Heart left ventricle (tissue), 16 donors: ENCODE measurements at regions not wholly inside any gene's neighbourhood (a gene's known extent, or its start where the extent isn't known, plus 50 kb on each side); places are given as distances from the start of the nearest gene placed in this dataset.

Experiments
- ATAC-seq, 4 donors: fragments of 200-7000 bp; cut with Tn5 transposase; one replicate each; pipeline ENCODE4 v1.9.1; 2020 to 2022; ENCODE audit warnings: moderate library complexity in 4 of 4, mild to moderate bottlenecking in 3 of 4, moderate number of reproducible peaks in 1 of 4
- DNase-seq, 5 donors: peaks; one replicate each; pipeline ENCODE4 v3.0.0-alpha.2; 2020
- H3K27ac ChIP-seq, 12 donors: fragments of 200-600 bp; sonication (generic) in 4 of 12; one replicate each; pipeline versions ENCODE4 v1.5.0 to v1.8.0; 2016 to 2022; ENCODE audit warnings: mild to moderate bottlenecking in 2 of 12
- H3K27me3 ChIP-seq, 9 donors: fragments of 200-600 bp; sonication (generic) in 2 of 9; one replicate each; pipeline versions ENCODE4 v1.5.1 to v1.8.0; 2016 to 2022; ENCODE audit warnings: mild to moderate bottlenecking in 3 of 9
- H3K36me3 ChIP-seq, 9 donors: fragments of 200-600 bp; sonication (generic) in 2 of 9; one replicate each; pipeline versions ENCODE4 v1.5.0 to v1.8.0; 2018 to 2022; ENCODE audit warnings: mild to moderate bottlenecking in 2 of 9
- H3K4me1 ChIP-seq, 12 donors: fragments of 200-600 bp; sonication (generic) in 4 of 12; one replicate each; pipeline versions ENCODE4 v1.5.0 to v1.8.0; 2016 to 2022; ENCODE audit warnings: mild to moderate bottlenecking in 3 of 12
- H3K4me3 ChIP-seq, 12 donors: fragments of 200-600 bp; sonication (generic) in 4 of 12; one replicate each; pipeline versions ENCODE4 v1.5.0 to v1.8.0; 2017 to 2022; ENCODE audit warnings: mild to moderate bottlenecking in 9 of 12, moderate library complexity in 4 of 12
- H3K9me3 ChIP-seq, 12 donors: fragments of 200-600 bp; sonication (generic) in 4 of 12; one replicate each; pipeline versions ENCODE4 v1.5.0 to v1.8.0; 2016 to 2022; ENCODE audit warnings: mild to moderate bottlenecking in 1 of 12
- CTCF ChIP-seq, 12 donors: fragments of 200-600 bp; sonication (generic) in 4 of 12; IDR thresholded peaks; one replicate each; pipeline versions ENCODE4 v1.5.0 to v1.8.0; 2018 to 2022; ENCODE audit warnings: antibody characterized with exemption in 12 of 12, mild to moderate bottlenecking in 5 of 12
- POLR2A ChIP-seq, 2 donors: fragments of 450-650 bp; IDR thresholded peaks; one replicate each; pipeline ENCODE4 v1.6.1; 2017; ENCODE audit warnings: antibody characterized with exemption in 2 of 2, mild to moderate bottlenecking in 2 of 2, moderate library complexity in 2 of 2
- WGBS, 4 donors: extraction: QIAGEN DNeasy Blood & Tissue Kit in 2 of 4; methylation state at CpG; one replicate each; pipeline versions ENCODE4 v1.1.5 to v1.1.7; 2013 to 2018; 5-methylcytosine and 5-hydroxymethylcytosine counted together
- intact Hi-C, 10 donors: fragments of 100-400 bp; cut with DNase I; formaldehyde crosslinking; loops; one replicate each; pipeline versions ENCODE4 v1.11.1 to v1.14.2; 2022
- donor health status: ischemic (EF 13 %, LVEDD 7.1; RV severe dilation, severe dysfunction).
- donor health status: healthy with polysubstance abuse.
- donor health status: DM: no; HTN: yes; CAD: no.
- donor health status: DM: no; HTN: no; CAD: no.
- donor health status: ischemic (EF 25% LVEDD 6.9; RV normal size, moderate dysfunction).
- donor health status: ischemic (EF 25% LVEDD 5.7; RV mildly dilated, moderate dysfunction).
- donor health status: healthy.
- donor health status: DM: yes; HTN: yes; CAD: no.
- donor health status: ischemic (EF 35%, LVEDD 5.7; RV mildly dilated, moderate dysfunction).
- donor health status: nonischemic (EF 11% LVEDD 7.7; RV severe dilation, severe dysfunction).
- donor health status: DM: yes; HTN: yes; CAD: no.
- donor health status: PGD.
- donor health status: ischemic (EF 29% LVEDD 5.4; RV normal size, mild dysfunction).
- donor health status: nonischemic (EF 23%, LVEDD 6.1; RV moderate dilation, normal function).

GRCh38 chr7:9939176-9939575 lies 1034.5 kb upstream of the PHF14 start:
- no peak for ATAC-seq
- H3K27me3 ChIP-seq = no peaks in the 10 kb centered on the region
- no peak for DNase-seq
- H3K4me3 ChIP-seq = no peak overlapping the region
- intact Hi-C loops = no loop called here
- no peaks in the 10 kb centered on the region for H3K36me3 ChIP-seq
- TF ChIP-seq POLR2A (IDR thresholded peaks at IDR 0.05) (no peak), CTCF (IDR thresholded peaks at IDR 0.05) (no peak)
- no peaks in the 10 kb centered on the region for H3K4me1 ChIP-seq
- H3K9me3 ChIP-seq = no peaks in the 10 kb centered on the region
- H3K27ac ChIP-seq = no peak overlapping the region

GRCh38 chr7:9945131-9945530 lies 1028.5 kb upstream of the PHF14 start:
- Histone ChIP-seq H3K9me3 (no peaks in the 10 kb centered on the region), H3K27ac (no peak overlapping the region), H3K36me3 (no peaks in the 10 kb centered on the region), H3K27me3 (no peaks in the 10 kb centered on the region), H3K4me1 (no peaks in the 10 kb centered on the region), H3K4me3 (no peak overlapping the region)
- no peak for TF ChIP-seq POLR2A (IDR thresholded peaks at IDR 0.05)
- TF ChIP-seq CTCF (IDR thresholded peaks at IDR 0.05) = no peak
- ATAC-seq (no peak), DNase-seq (no peak)
- intact Hi-C loops = no loop called here

- ATAC-seq (no peak), DNase-seq (no peak)
- H3K9me3 ChIP-seq = no peaks in the 10 kb centered on the region
- no peak overlapping the region for H3K27ac ChIP-seq
- TF ChIP-seq POLR2A (IDR thresholded peaks at IDR 0.05) (no peak), CTCF (IDR thresholded peaks at IDR 0.05) (no peak)
- no peaks in the 10 kb centered on the region for H3K4me1 ChIP-seq
- 66 to 94% (median 86%) methylated on average over 2 of the region's 2 CpGs for WGBS, 4 donors
- no peak overlapping the region for H3K4me3 ChIP-seq
- H3K36me3 ChIP-seq = no peaks in the 10 kb centered on the region
- intact Hi-C loops = no loop called here
- no peaks in the 10 kb centered on the region for H3K27me3 ChIP-seq
These were observed 1027.8 kb upstream of the PHF14 start for GRCh38 chr7:9945857-9946256.

GRCh38 chr7:9955138-9955537 lies 1018.5 kb upstream of the PHF14 start:
- Histone ChIP-seq H3K36me3 (no peaks in the 10 kb centered on the region), H3K27me3 (no peaks in the 10 kb centered on the region), H3K27ac (no peak overlapping the region), H3K4me1 (no peaks in the 10 kb centered on the region), H3K4me3 (no peak overlapping the region), H3K9me3 (peaks cover 0 to 14% (median 0%) of the 10 kb centered on the region in 12 donors)
- intact Hi-C loops = no loop called here
- 74 to 89% (median 84%) methylated on average over 2 of the region's 2 CpGs for WGBS, 4 donors
- DNase-seq (no peak), ATAC-seq (no peak)
- TF ChIP-seq CTCF (IDR thresholded peaks at IDR 0.05) (no peak), POLR2A (IDR thresholded peaks at IDR 0.05) (no peak)
